CD4-positive, alpha-beta T cell (primary cell): ENCODE measurements at regions not wholly inside any gene's neighbourhood (a gene's known extent, or its start where the extent isn't known, plus 50 kb on each side); places are given as distances from the start of the nearest gene placed in this dataset.

Source experiments
- ATAC-seq: fragments of 200-7000 bp; cut with Tn5 transposase; one replicate; pipeline ENCODE4 v1.10.0; 2022; ENCODE audit warnings: mild to moderate bottlenecking; ENCODE audit not compliant: poor library complexity
- CTCF ChIA-PET: fragments of 350-600 bp; sonication (Branson Sonifier 250); formaldehyde crosslinking; loops from one replicate; lab custom pipeline; 2021; ENCODE audit warnings: antibody characterized with exemption, inconsistent platforms; lab: Charles Lee
- POLR2A ChIA-PET: fragments of 350-600 bp; sonication (Branson Sonifier 250); formaldehyde crosslinking; loops from one replicate; lab custom pipeline; 2021; ENCODE audit warnings: antibody characterized with exemption, inconsistent platforms; lab: Charles Lee
- DNase-seq, 14 experiments: peaks; one replicate each; pipeline ENCODE4 v3.0.0-alpha.2; 2013 to 2020; ENCODE audit warnings: mixed read lengths in 2 of 14
- H3K27ac ChIP-seq, 2 donors: one replicate each; pipeline versions ENCODE4 v1.5.1 to v1.7.0; 2013; ENCODE audit warnings: low read length in 2 of 2, low read depth in 1 of 2, mild to moderate bottlenecking in 1 of 2
- H3K27me3 ChIP-seq, 2 experiments: 1 replicate in 1 of 2; 2 replicates in 1 of 2; pipeline versions ENCODE4 v1.6.1 to v1.7.0; 2013; ENCODE audit warnings: low read length in 2 of 2, control low read depth in 1 of 2, mild to moderate bottlenecking in 1 of 2, moderate library complexity in 1 of 2; ENCODE audit not compliant: insufficient read depth in 2 of 2, control insufficient read depth in 1 of 2
- H3K36me3 ChIP-seq: one replicate; pipeline ENCODE4 v1.6.1; 2013; ENCODE audit warnings: low read length, control low read depth; ENCODE audit not compliant: insufficient read depth
- H3K4me1 ChIP-seq: one replicate; pipeline ENCODE4 v1.6.1; 2013; ENCODE audit warnings: low read length, control low read depth; ENCODE audit not compliant: insufficient read depth
- H3K4me3 ChIP-seq: one replicate; pipeline ENCODE4 v1.5.1; 2013; ENCODE audit warnings: mild to moderate bottlenecking, low read length, moderate library complexity
- H3K9me3 ChIP-seq, 2 experiments: 1 replicate in 1 of 2; 2 replicates in 1 of 2; pipeline versions ENCODE4 v1.6.1 to v1.7.0; 2013; ENCODE audit warnings: low read length in 2 of 2, mild to moderate bottlenecking in 2 of 2, control low read depth in 1 of 2, moderate library complexity in 1 of 2; ENCODE audit not compliant: control insufficient read depth in 1 of 2, insufficient read depth in 1 of 2
- H3K27ac Mint-ChIP-seq: one replicate; pipeline ENCODE4 v1.8.0; 2020; ENCODE audit warnings: mixed read lengths
- H3K27me3 Mint-ChIP-seq: one replicate; pipeline ENCODE4 v1.8.0; 2021; ENCODE audit warnings: mixed read lengths
- H3K36me3 Mint-ChIP-seq: one replicate; pipeline ENCODE4 v1.8.0; 2021; ENCODE audit warnings: low read depth, mixed read lengths
- H3K4me1 Mint-ChIP-seq: one replicate; pipeline ENCODE4 v1.8.0; 2021; ENCODE audit warnings: low read depth, mixed read lengths
- H3K4me3 Mint-ChIP-seq: one replicate; pipeline ENCODE4 v1.8.0; 2020; ENCODE audit warnings: mild to moderate bottlenecking, mixed read lengths
- H3K9me3 Mint-ChIP-seq: one replicate; pipeline ENCODE4 v1.8.0; 2020; ENCODE audit warnings: mixed read lengths
- CTCF ChIP-seq: fragments of 200-600 bp; IDR thresholded peaks from one replicate; pipeline ENCODE4 v1.8.0; 2022; ENCODE audit warnings: antibody characterized with exemption, mild to moderate bottlenecking
- intact Hi-C, 2 experiments: fragments of 100-400 bp; cut with DNase I in 1 of 2; cut with micrococcal nuclease in 1 of 2; formaldehyde crosslinking; loops; one replicate each; pipeline versions ENCODE4 v1.15.1 to v1.9.0; 2023 to 2025; cut with DNase I, micrococcal nuclease

GRCh38 chr3:34022147-34022546 is 223.7 kb downstream of the PDCD6IP start:
- POLR2A ChIA-PET = no interaction called here
- no peaks in the 10 kb centered on the region for H3K9me3 ChIP-seq
- H3K4me1 ChIP-seq = peaks cover 6% of the 10 kb centered on the region
- Mint-ChIP-seq H3K27me3 (no peaks in the 10 kb centered on the region), H3K36me3 (no peaks in the 10 kb centered on the region), H3K27ac (no peak overlapping the region), H3K4me1 (peaks cover 39% of the 10 kb centered on the region), H3K4me3 (no peak overlapping the region), H3K9me3 (no peaks in the 10 kb centered on the region)
- no peak for TF ChIP-seq CTCF
- CTCF ChIA-PET = no interaction called here
- DNase-seq (no peak), ATAC-seq (no peak)
- H3K27me3 ChIP-seq = no peaks in the 10 kb centered on the region
- intact Hi-C loops = no loop called here
- H3K4me3 ChIP-seq = no peak overlapping the region
- H3K36me3 ChIP-seq = no peaks in the 10 kb centered on the region
- no peak overlapping the region for H3K27ac ChIP-seq

- Mint-ChIP-seq H3K9me3 (no peaks in the 10 kb centered on the region), H3K4me3 (no peak overlapping the region), H3K4me1 (peaks cover 25% of the 10 kb centered on the region), H3K27me3 (no peaks in the 10 kb centered on the region), H3K27ac (no peak overlapping the region), H3K36me3 (no peaks in the 10 kb centered on the region)
- Histone ChIP-seq H3K4me1 (no peaks in the 10 kb centered on the region), H3K4me3 (no peak overlapping the region), H3K27me3 (no peaks in the 10 kb centered on the region), H3K9me3 (no peaks in the 10 kb centered on the region), H3K27ac (no peak overlapping the region), H3K36me3 (no peaks in the 10 kb centered on the region)
- ATAC-seq = no peak
- POLR2A ChIA-PET = no interaction called here
- intact Hi-C loops = no loop called here
- DNase-seq = no peak
- no peak for TF ChIP-seq CTCF
- CTCF ChIA-PET = no interaction called here
These were observed 226.2 kb downstream of the PDCD6IP start for GRCh38 chr3:34024447-34025240.

GRCh38 chr3:34033839-34034238 is 235.4 kb downstream of the PDCD6IP start:
- H3K4me1 ChIP-seq = no peaks in the 10 kb centered on the region
- no peak overlapping the region for H3K4me3 ChIP-seq
- no peaks in the 10 kb centered on the region for H3K9me3 ChIP-seq
- ChIA-PET POLR2A (no interaction called here), CTCF (no interaction called here)
- H3K4me1 Mint-ChIP-seq = no peaks in the 10 kb centered on the region
- H3K36me3 Mint-ChIP-seq = no peaks in the 10 kb centered on the region
- TF ChIP-seq CTCF = no peak
- no peaks in the 10 kb centered on the region for H3K9me3 Mint-ChIP-seq
- no peak overlapping the region for H3K27ac ChIP-seq
- intact Hi-C loops = no loop called here
- DNase-seq (no peak), ATAC-seq (no peak)
- no peaks in the 10 kb centered on the region for H3K36me3 ChIP-seq
- H3K4me3 Mint-ChIP-seq = no peak overlapping the region
- H3K27me3 ChIP-seq = no peaks in the 10 kb centered on the region
- no peaks in the 10 kb centered on the region for H3K27me3 Mint-ChIP-seq
- no peak overlapping the region for H3K27ac Mint-ChIP-seq
